Activated B cell treated with CpG ODN at 0.5 μM for 24 hours (primary cell): ENCODE measurements at regions not wholly inside any gene's neighbourhood (a gene's known extent, or its start where the extent isn't known, plus 50 kb on each side); places are given as distances from the start of the nearest gene placed in this dataset.

Experiments used
- ATAC-seq: fragments of 200-7000 bp; cut with Tn5 transposase; one replicate; pipeline ENCODE4 v1.10.0; 2021; ENCODE audit warnings: low read depth, mild to moderate bottlenecking, moderate library complexity
- CTCF ChIA-PET: fragments of 350-600 bp; sonication (Branson Sonifier 250); formaldehyde crosslinking; loops from one replicate; lab custom pipeline; 2021; ENCODE audit warnings: antibody characterized with exemption; lab: Charles Lee
- POLR2A ChIA-PET: fragments of 350-600 bp; sonication (Branson Sonifier 250); formaldehyde crosslinking; loops from one replicate; lab custom pipeline; 2021; ENCODE audit warnings: antibody characterized with exemption; lab: Charles Lee
- DNase-seq: peaks from one replicate; pipeline ENCODE4 v3.0.0; 2022
- H3K27ac Mint-ChIP-seq: one replicate; pipeline ENCODE4 v1.8.0; 2020; ENCODE audit warnings: mixed read lengths
- H3K27me3 Mint-ChIP-seq: one replicate; pipeline ENCODE4 v1.8.0; 2021; ENCODE audit warnings: mixed read lengths
- H3K36me3 Mint-ChIP-seq: one replicate; pipeline ENCODE4 v1.8.0; 2021; ENCODE audit warnings: low read depth, mixed read lengths
- H3K4me1 Mint-ChIP-seq: one replicate; pipeline ENCODE4 v1.8.0; 2021; ENCODE audit warnings: mixed read lengths
- H3K4me3 Mint-ChIP-seq: one replicate; pipeline ENCODE4 v1.8.0; 2020; ENCODE audit warnings: mild to moderate bottlenecking, mixed read lengths
- H3K9me3 Mint-ChIP-seq: one replicate; pipeline ENCODE4 v1.8.0; 2020; ENCODE audit warnings: mixed read lengths
- intact Hi-C: fragments of 100-400 bp; cut with micrococcal nuclease; formaldehyde crosslinking; loops from one replicate; pipeline ENCODE4 v1.15.1; 2024
- TF ChIP-seq, protein P1 (sequence below): fragments of 200-600 bp; IDR thresholded peaks from one replicate; pipeline ENCODE4 v1.8.0; 2022; ENCODE audit warnings: antibody characterized with exemption, mild to moderate bottlenecking

DNA sequence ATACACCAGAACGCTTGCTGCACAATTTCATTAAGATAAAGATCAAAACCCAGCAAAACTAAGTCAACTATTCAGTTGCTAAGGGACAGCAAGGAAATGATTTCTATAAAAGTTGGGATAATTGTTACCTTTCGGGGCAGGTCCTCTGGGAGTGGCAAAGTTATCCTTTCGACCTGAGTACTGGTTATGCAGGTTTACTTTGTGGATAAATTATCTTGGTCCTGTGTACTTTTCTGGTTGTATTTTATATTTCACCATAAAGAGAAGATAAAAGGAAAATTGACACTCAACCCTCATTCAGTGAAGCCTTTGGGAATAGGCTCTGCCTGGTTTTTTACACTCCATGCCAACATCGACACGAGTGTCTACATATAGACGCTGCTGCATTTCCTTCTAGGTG lies 146.5 kb downstream of the SYK start:
- Mint-ChIP-seq H3K4me1 (no peaks in the 10 kb centered on the region), H3K27me3 (peaks cover 23% of the 10 kb centered on the region), H3K27ac (no peak overlapping the region), H3K36me3 (no peaks in the 10 kb centered on the region), H3K9me3 (no peaks in the 10 kb centered on the region), H3K4me3 (no peak overlapping the region)
- ATAC-seq (no peak), DNase-seq (no peak)
- intact Hi-C loops: no loop called here
- ChIA-PET CTCF (no interaction called here), POLR2A (no interaction called here)
- TF ChIP-seq, protein P1, sequence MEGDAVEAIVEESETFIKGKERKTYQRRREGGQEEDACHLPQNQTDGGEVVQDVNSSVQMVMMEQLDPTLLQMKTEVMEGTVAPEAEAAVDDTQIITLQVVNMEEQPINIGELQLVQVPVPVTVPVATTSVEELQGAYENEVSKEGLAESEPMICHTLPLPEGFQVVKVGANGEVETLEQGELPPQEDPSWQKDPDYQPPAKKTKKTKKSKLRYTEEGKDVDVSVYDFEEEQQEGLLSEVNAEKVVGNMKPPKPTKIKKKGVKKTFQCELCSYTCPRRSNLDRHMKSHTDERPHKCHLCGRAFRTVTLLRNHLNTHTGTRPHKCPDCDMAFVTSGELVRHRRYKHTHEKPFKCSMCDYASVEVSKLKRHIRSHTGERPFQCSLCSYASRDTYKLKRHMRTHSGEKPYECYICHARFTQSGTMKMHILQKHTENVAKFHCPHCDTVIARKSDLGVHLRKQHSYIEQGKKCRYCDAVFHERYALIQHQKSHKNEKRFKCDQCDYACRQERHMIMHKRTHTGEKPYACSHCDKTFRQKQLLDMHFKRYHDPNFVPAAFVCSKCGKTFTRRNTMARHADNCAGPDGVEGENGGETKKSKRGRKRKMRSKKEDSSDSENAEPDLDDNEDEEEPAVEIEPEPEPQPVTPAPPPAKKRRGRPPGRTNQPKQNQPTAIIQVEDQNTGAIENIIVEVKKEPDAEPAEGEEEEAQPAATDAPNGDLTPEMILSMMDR: no peak

DNA sequence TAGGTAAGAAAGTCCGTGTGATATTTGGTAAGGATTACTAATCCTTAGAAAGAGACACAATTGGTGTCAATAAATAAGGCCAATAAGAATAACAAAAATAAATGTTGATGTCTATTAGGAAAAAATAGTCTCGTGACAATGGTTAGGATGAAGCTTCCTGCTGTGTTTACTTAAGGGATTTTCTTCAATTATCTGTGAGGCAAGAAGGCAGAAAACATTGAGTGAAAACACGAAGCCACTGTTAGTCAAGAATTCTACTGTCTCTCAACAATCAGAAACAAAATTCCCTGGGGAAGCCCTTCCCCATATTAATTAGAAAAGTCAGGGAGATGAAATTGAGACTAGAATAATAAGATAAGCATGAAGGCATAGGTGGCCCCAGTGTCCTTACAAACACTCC lies 149.0 kb downstream of the SYK start:
- ATAC-seq (no peak), DNase-seq (no peak)
- no peaks in the 10 kb centered on the region for H3K36me3 Mint-ChIP-seq
- no peak overlapping the region for H3K4me3 Mint-ChIP-seq
- POLR2A ChIA-PET: no interaction called here
- intact Hi-C loops: no loop called here
- no peak overlapping the region for H3K27ac Mint-ChIP-seq
- H3K9me3 Mint-ChIP-seq: no peaks in the 10 kb centered on the region
- CTCF ChIA-PET: no interaction called here
- no peaks in the 10 kb centered on the region for H3K4me1 Mint-ChIP-seq
- H3K27me3 Mint-ChIP-seq: peaks cover 15% of the 10 kb centered on the region
- TF ChIP-seq, protein P1: no peak

DNA sequence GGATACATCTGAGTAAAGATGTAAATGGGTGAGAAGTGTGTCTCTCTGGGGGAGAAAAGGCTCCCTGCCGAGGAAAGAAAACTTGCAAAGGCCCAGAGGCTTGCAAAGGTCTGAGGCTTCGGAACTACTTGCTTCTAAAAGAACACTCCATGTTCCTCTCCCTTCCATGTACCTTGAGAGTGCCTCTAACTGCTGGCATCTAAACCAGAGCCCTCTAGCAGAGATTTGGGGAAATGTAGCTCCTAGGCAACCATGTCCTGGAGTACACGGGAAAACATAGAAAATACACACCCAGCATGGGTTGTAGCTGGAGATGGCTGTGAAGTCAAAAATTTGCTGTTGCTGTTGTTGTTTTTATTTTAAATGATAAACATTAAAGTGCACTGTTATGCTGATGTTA lies 151.6 kb downstream of the SYK start:
- no peaks in the 10 kb centered on the region for H3K4me1 Mint-ChIP-seq
- TF ChIP-seq, protein P1: no peak
- peaks cover 17% of the 10 kb centered on the region for H3K27me3 Mint-ChIP-seq
- DNase-seq (no peak), ATAC-seq (no peak)
- no peaks in the 10 kb centered on the region for H3K36me3 Mint-ChIP-seq
- no peaks in the 10 kb centered on the region for H3K9me3 Mint-ChIP-seq
- no peak overlapping the region for H3K4me3 Mint-ChIP-seq
- ChIA-PET POLR2A (no interaction called here), CTCF (no interaction called here)
- intact Hi-C loops: no loop called here
- H3K27ac Mint-ChIP-seq: no peak overlapping the region

DNA sequence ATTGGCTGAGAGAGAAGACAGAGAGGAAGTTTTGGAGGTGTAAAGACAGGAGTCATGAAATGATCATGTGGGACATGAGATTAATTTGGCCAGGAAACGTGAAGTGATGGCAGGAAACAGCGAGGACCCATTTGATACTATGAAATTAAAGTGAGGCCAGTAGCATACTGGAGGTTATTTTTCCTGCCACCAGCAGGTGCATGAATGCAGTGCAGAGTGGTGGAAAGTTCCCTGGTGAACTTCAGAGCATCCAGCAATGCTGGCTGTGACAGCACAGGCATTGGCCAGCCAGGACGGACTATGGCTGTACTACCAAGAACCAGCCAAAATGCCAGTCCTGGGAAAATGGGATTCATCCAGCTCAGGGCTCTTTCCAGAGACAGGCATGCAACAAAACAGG lies 152.2 kb downstream of the SYK start:
- Mint-ChIP-seq H3K36me3 (no peaks in the 10 kb centered on the region), H3K4me3 (no peak overlapping the region), H3K4me1 (no peaks in the 10 kb centered on the region), H3K27me3 (peaks cover 20% of the 10 kb centered on the region), H3K9me3 (no peaks in the 10 kb centered on the region), H3K27ac (no peak overlapping the region)
- intact Hi-C loops: no loop called here
- CTCF ChIA-PET: no interaction called here
- DNase-seq (no peak), ATAC-seq (no peak)
- TF ChIP-seq, protein P1: no peak
- POLR2A ChIA-PET: no interaction called here

DNA sequence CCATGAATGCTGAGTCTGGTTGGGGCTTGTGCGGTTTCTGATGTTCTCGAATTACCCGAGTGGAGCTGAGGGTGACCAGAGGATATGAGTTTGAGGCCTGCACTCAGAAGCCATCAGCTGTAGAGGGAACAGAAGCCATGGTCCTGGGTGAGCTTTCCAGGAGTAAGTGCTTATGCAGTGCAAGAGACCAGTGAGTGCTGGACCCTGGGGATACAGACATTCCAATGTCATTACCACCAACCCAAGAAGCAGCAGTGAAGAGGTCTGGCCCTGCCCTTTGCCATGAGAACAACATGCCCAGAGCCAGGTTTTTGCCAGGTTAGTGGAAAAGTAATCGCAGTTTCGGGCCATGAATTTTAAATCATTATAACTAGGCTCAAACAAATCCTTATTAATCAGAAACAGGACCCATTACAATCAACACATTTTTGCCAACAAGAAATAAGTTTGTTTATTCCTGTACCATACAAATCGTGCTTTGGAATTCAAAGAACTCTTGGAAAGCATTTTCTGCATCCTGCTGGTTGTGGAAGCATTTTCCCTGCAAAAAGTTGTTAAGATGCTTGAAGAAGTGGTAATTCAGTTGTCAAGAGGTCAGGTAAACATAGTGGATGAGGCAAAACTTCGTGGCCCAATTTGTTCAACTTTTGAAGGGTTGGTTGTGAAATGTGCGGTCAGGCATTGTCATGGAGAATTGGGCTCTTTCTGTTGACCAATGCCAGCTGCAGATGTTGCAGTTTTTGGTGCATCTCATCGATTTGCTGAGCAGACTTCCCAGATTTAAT lies 154.6 kb downstream of the SYK start:
- H3K36me3 Mint-ChIP-seq: no peaks in the 10 kb centered on the region
- H3K4me3 Mint-ChIP-seq: no peak overlapping the region
- TF ChIP-seq, protein P1: no peak
- no peaks in the 10 kb centered on the region for H3K4me1 Mint-ChIP-seq
- intact Hi-C loops: no loop called here
- DNase-seq (no peak), ATAC-seq (no peak)
- no peaks in the 10 kb centered on the region for H3K9me3 Mint-ChIP-seq
- ChIA-PET CTCF (no interaction called here), POLR2A (no interaction called here)
- peaks cover 14% of the 10 kb centered on the region for H3K27me3 Mint-ChIP-seq
- H3K27ac Mint-ChIP-seq: no peak overlapping the region
